Pancreas (tissue), 10 donors: ENCODE measurements at regions not wholly inside any gene's neighbourhood (a gene's known extent, or its start where the extent isn't known, plus 50 kb on each side); places are given as distances from the start of the nearest gene placed in this dataset.
A peak's percentile ranks its signal among the peaks of the same experiment; 100 is the strongest.

Experiments used
- ATAC-seq, 4 donors: fragments of 200-7000 bp; cut with Tn5 transposase; one replicate each; pipeline versions ENCODE4 v1.8.0 to v1.9.1; 2020; ENCODE audit warnings: mild to moderate bottlenecking in 4 of 4, moderate library complexity in 4 of 4
- DNase-seq, 6 donors: peaks; one replicate each; pipeline ENCODE4 v3.0.0-alpha.2; 2020
- FAIRE-seq: peaks from 2 replicates; lab custom pipeline; 2012; peaks lifted over from hg19 to GRCh38; lab: Jason Lieb, UNC
- H3K27ac ChIP-seq, 4 donors: fragments of 200-600 bp; sonication (generic); 1 replicate in 3 of 4; 2 replicates in 1 of 4; pipeline versions ENCODE4 v1.5.0 to v1.8.0; 2020
- H3K27me3 ChIP-seq, 4 donors: fragments of 200-600 bp; one replicate each; pipeline ENCODE4 v1.8.0; 2021
- H3K36me3 ChIP-seq, 3 donors: fragments of 200-600 bp; sonication (generic) in 1 of 3; one replicate each; pipeline versions ENCODE4 v1.5.0 to v1.8.0; 2020 to 2021
- H3K4me1 ChIP-seq, 3 donors: fragments of 200-600 bp; one replicate each; pipeline ENCODE4 v1.8.0; 2021
- H3K4me3 ChIP-seq, 4 donors: fragments of 200-600 bp; sonication (generic) in 2 of 4; one replicate each; pipeline versions ENCODE4 v1.5.0 to v1.8.0; 2020 to 2021
- H3K9me3 ChIP-seq, 4 donors: fragments of 200-600 bp; one replicate each; pipeline ENCODE4 v1.8.0; 2021
- WGBS, 2 donors: extraction: QIAGEN DNeasy Blood & Tissue Kit; methylation state at CpG; one replicate each; pipeline ENCODE4 v1.1.7; 2013; 5-methylcytosine and 5-hydroxymethylcytosine counted together
- intact Hi-C, 3 donors: fragments of 100-400 bp; cut with DNase I; formaldehyde crosslinking; loops; one replicate each; pipeline versions ENCODE4 v1.11.1 to v1.14.2; 2022
- TF ChIP-seq, protein P1 (sequence below), 4 donors: fragments of 200-600 bp; sonication (generic) in 3 of 4; IDR thresholded peaks; one replicate each; pipeline versions ENCODE4 v1.5.0 to v1.8.0; 2021; ENCODE audit warnings: antibody characterized with exemption in 4 of 4
- donor health status: healthy with polysubstance abuse.
- donor health status: DM: no; HTN: no; CAD: no; lungs with moderate emphysema.
- donor health status: DM: no; HTN: no; CAD: no.
- donor health status: control.
- donor health status: control.
- donor health status: Bipolar disorder and iron deficiency.
- donor health status: DM: yes; HTN: yes; CAD: no.
- donor health status: DM: no; HTN: no; CAD: no.
- donor health status: DM: no; HTN: no; CAD: no.
- donor health status: DM: yes; HTN: yes; CAD: no.

DNA sequence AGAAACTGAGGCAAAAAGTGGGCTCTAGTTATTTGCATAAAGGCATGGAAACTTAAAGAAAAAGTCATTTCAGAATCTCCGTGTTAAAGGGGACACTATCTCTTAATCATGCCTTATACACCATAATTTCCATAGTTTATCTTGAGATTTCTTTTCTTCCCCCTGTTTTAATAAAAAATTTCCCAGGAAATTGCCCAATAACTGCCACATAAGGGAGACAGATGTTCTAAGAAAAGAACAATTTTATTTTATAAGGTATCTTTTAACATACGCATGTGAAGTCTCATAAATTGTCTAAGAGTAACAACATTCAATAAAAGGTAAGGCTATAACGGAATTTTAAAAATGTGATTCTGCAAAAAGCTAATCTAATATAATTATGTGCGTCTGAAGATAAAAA lies 371.3 kb downstream of the IRS2 start:
- 67 to 79% methylated on average over 4 of the region's 4 CpGs for WGBS, 2 donors
- TF ChIP-seq, protein P1, sequence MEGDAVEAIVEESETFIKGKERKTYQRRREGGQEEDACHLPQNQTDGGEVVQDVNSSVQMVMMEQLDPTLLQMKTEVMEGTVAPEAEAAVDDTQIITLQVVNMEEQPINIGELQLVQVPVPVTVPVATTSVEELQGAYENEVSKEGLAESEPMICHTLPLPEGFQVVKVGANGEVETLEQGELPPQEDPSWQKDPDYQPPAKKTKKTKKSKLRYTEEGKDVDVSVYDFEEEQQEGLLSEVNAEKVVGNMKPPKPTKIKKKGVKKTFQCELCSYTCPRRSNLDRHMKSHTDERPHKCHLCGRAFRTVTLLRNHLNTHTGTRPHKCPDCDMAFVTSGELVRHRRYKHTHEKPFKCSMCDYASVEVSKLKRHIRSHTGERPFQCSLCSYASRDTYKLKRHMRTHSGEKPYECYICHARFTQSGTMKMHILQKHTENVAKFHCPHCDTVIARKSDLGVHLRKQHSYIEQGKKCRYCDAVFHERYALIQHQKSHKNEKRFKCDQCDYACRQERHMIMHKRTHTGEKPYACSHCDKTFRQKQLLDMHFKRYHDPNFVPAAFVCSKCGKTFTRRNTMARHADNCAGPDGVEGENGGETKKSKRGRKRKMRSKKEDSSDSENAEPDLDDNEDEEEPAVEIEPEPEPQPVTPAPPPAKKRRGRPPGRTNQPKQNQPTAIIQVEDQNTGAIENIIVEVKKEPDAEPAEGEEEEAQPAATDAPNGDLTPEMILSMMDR (IDR thresholded peaks at IDR 0.05), result no peak
- no peak for ATAC-seq
- no peaks in the 10 kb centered on the region for H3K27me3 ChIP-seq
- no peak overlapping the region for H3K27ac ChIP-seq
- no peaks in the 10 kb centered on the region for H3K9me3 ChIP-seq
- no peaks in the 10 kb centered on the region for H3K36me3 ChIP-seq
- intact Hi-C loops, result no loop called here
- DNase-seq, result no peak
- no peak for FAIRE-seq
- H3K4me3 ChIP-seq, result no peak overlapping the region
- no peaks in the 10 kb centered on the region for H3K4me1 ChIP-seq

- no peaks in the 10 kb centered on the region for H3K27me3 ChIP-seq
- 17 to 18% methylated on average over 14 of the region's 14 CpGs for WGBS, 2 donors
- no peaks in the 10 kb centered on the region for H3K4me1 ChIP-seq
- intact Hi-C loops, result no loop called here
- TF ChIP-seq, protein P1 (IDR thresholded peaks at IDR 0.05), result no peak
- DNase-seq, result peak in 2 of 6 donors; percentile 44 to 55
- H3K36me3 ChIP-seq, result no peaks in the 10 kb centered on the region
- no peak overlapping the region for H3K4me3 ChIP-seq
- no peaks in the 10 kb centered on the region for H3K9me3 ChIP-seq
- peak; percentile 67 to 94 (median 90) for ATAC-seq
- H3K27ac ChIP-seq, result no peak overlapping the region
- no peak for FAIRE-seq
Observed at GRCh38 chr13:109412283-109412901, 374.0 kb downstream of the IRS2 start.

- no peak for ATAC-seq
- no peaks in the 10 kb centered on the region for H3K36me3 ChIP-seq
Observed at GRCh38 chr13:109410868-109411267, 375.5 kb downstream of the IRS2 start.

GRCh38 chr13:109408591-109409382 lies 377.6 kb downstream of the IRS2 start:
- no peak overlapping the region for H3K4me3 ChIP-seq
- TF ChIP-seq, protein P1 (IDR thresholded peaks at IDR 0.05), result no peak
- DNase-seq (no peak), ATAC-seq (no peak), FAIRE-seq (no peak)
- no peaks in the 10 kb centered on the region for H3K4me1 ChIP-seq
- no peaks in the 10 kb centered on the region for H3K36me3 ChIP-seq
- 64 to 71% methylated on average over 14 of the region's 14 CpGs for WGBS, 2 donors
- intact Hi-C loops, result no loop called here
- H3K27me3 ChIP-seq, result no peaks in the 10 kb centered on the region
- no peak overlapping the region for H3K27ac ChIP-seq
- H3K9me3 ChIP-seq, result no peaks in the 10 kb centered on the region

More at GRCh38 chr13:109410868-109411267, 375.5 kb downstream of the IRS2 start:
- Histone ChIP-seq H3K27me3 (no peaks in the 10 kb centered on the region), H3K4me1 (no peaks in the 10 kb centered on the region), H3K9me3 (no peaks in the 10 kb centered on the region), H3K27ac (no peak overlapping the region), H3K4me3 (no peak overlapping the region)
- intact Hi-C loops, result no loop called here
- WGBS, 2 donors, result 82 to 86% methylated on average over 11 of the region's 11 CpGs
- TF ChIP-seq, protein P1 (IDR thresholded peaks at IDR 0.05), result no peak
- FAIRE-seq, result no peak
- DNase-seq, result no peak
